Germinal center (tissue), 1 donor: ENCODE measurements at regions not wholly inside any gene's neighbourhood (a gene's known extent, or its start where the extent isn't known, plus 50 kb on each side); places are given as distances from the start of the nearest gene placed in this dataset.
"Not testable (repeated sequence)": the region's sequence is repeated elsewhere in the genome, so short reads cannot be mapped to it uniquely, and the experiment has no call there.

Source experiments
- DNase-seq: peaks from one replicate; pipeline ENCODE4 v3.0.0; 2012; ENCODE audit warnings: mixed read lengths, low spot score

DNA sequence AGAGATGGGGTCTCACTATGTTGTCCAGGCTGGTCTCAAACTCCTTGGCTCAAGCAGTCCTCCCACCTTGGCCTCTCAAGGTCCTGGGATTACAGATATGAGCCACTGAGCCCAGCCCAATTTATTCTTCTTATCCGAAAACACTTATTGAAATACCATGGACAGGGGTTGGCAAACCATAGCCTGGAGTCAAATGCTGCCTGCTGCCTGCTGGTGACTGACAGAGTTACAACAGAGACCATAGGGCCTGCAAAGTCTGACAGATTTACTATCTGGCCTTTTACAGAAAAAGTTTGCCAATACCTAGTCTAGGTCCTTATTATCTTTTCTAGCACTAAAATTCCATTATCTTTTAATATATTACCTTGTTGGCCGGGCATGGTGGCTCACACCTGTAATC, 87.1 kb upstream of the ZNF281 start:
- no peak for DNase-seq

DNA sequence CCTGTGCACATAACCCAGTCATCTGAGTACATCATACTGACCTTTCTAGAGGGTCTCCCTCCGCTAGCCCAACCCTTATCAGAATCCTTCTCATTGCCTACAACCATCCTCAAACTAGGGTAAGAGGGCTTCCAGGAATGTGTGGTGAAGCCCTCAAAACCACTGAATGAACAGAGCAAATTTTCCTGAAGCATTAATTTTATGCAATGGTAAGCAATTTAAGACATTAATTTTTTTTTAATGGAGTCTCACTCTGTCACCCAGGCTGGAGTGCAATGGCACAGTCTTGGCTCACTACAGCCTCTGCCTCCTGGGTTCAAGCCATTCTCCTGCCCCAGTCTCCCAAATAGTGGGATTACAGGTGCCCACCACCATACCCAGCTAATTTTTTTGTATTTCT, 86.1 kb upstream of the ZNF281 start:
- no peak for DNase-seq

DNA sequence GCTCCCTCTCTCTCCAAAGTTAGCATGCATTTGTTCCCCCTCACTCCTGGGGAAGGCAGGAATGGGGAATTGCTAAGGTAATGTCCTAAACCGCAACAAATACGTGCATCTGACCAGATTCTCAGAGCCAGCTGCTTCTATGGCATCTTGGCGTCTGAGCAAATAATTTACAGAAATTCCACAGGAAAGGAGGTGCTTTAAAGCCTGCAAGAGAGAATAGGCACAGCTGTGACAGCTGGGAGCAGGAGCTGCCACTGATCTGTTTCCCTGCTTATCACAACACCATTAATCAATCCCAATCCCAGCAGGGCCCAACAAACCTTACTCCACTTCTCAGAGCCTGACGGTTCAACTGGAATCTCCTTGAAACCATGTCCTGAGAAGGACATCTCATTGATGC, 83.5 kb upstream of the ZNF281 start:
- DNase-seq, result no peak

DNA sequence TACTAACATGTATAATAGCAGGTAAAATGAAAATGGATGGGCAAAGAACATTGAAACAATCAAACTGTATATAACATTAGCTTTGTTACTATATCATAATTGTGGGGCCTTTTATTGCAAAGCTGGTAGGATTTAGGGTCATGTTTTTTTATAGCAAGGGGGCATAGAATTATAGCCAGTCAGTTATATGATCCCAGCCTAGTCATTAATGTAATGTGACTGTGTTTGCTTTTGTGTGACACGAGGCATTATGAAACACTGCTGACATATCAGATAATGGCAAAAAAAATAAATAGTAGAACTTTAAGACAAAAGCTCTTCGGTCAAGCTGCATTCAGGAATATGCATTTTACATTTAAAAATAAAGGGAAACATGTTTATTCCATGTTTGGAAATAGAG, 81.3 kb upstream of the ZNF281 start:
- no peak for DNase-seq

DNA sequence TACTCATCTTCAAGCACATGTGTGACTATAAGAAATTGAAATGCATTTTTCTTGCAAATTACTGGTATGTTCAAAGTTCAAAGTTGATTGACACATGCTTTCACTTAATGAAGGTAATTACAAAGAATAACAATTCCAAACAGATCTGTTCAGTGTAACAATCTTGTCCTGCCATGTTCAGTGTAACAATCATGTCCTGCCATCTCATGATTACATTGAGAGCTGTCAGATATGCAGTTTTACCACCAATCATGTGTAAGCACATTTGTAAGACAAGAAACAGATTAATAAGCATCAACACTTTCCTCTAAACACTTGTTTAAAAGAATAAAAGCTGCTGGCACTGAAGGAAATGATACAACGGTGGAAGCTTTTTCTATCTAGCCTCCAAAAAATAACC, 80.3 kb upstream of the ZNF281 start:
- DNase-seq, result no peak

DNA sequence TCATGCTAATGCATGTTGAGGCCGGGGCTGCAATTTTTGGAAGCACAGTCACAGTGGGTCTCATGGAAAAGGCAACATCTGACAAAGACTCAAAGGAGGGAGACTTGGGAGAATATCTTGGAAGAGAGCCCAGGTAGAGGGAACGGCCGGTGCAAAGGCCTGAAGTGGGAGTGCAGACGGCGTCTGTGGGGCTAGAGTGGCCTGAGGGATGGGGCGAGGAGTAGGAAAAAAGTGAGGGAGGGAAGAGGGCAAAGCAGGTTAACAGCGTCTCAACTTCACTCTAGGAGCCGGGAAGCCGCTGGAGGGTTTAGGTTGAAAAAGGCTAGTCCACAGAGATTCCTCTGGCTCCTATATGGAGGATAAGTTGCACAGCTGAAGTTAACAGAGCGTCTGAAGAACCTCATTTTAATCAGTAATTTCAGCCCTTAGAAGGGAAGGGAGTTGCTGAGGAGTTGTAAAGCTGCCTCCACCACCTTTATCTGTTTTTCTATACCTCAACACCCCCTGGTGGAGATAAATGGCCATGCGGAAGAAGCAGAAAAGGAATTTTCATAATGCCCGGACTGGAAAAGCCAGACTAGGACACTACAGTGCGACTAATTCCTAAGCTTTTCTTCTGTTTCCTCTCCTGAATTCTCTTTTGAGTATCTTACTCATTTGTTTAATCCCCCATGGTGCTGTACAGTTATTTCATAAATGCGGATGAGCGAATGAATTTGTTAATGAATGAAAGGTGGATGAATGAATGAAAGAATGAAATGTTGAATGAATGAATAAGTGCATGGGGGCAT, 78.7 kb upstream of the ZNF281 start:
- DNase-seq, result peak; percentile 57

DNA sequence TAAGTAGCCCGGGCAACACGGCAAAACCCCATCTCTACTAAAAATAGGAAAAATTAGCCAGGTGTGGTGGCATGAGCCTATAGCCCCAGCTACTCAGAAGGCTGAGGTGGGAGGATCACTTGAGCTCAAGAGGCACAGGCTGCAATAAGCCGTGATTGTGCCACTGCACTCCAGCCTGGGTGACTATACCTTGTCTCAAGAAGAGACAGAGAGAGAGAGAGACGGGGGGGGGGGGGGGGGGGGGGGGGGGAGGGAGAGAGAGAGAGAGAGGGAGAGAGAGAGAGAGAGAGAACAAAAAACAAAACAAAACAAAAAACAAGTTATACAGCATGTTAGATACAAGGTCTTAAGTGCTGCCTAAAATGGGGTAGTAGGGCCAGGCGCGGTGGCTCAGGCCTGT, 77.8 kb upstream of the ZNF281 start:
- DNase-seq, result no peak

DNA sequence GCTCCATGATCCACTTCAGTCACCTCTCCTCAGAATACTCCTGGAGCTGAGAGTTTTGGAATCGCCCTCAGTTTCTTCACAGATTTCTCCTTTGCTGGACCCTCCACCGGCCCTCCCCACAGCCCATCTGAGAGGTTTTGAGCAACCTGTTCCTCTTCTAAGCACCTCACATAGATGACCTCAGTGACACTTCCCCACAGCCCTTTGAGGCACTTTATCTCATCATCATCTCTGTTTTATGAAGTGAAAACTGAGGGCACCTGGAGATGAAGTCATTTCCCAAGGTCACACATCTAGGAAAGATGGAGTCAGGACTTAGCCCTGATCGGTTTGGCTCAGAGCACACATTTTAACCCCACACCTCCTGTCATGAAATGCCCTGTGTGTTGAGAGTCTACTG, 76.8 kb upstream of the ZNF281 start:
- no peak for DNase-seq

DNA sequence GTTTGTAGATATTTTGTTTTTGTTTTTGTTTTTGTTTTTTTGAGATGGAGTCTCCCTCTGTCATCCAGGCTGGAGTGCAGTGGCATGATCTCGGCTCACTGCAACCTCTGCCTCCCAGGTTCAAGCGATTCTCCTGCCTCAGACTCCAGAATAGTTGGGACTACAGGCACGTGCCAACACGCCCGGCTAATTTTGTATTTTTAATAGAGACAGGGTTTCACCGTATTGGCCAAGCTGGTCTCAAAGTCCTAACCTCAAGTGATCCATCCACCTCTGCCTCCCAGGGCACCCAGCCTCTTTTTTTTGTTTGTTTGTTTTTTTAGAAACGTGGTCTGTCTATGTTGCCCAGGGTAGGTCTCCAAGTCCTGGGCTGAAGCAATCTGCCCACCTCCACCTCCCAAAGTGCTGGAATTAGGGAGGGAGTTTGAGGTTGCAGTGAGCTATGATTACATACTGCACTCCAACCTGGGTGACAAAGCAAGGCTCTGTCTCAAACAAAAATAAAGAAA, 74.7 kb upstream of the ZNF281 start:
- not testable (repeated sequence) for DNase-seq

DNA sequence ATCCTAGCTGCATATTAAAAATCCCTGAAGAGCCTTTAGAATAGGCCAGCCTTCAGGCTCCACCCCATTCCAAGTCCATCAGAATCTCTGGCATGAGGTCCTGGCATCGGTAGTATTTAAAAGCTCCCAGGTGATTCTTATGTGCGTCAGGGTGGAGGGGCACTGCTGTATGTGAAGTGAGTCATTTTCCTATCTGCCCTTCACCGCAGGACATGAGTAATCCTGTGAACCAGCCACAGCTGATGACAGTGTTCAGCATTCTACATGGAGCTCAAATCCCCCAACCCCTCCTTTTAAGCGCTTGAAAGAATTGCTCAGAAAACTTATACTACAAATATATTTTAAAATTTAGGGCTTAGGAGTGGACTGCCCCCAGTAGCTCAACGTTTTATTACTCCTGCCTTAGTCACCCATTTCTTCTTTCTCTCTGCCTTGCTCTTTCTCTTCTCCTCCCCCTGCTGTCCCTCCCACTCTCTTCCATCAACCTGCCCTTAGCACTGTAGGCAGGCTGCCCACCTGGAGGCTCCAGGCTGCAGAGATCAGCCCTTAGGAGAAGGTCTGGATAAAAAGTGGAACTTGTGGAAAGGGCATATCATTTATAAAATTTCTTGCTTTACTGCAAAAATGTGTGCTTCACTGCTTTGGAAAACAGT, 73.8 kb upstream of the ZNF281 start:
- peak; percentile 16 for DNase-seq

DNA sequence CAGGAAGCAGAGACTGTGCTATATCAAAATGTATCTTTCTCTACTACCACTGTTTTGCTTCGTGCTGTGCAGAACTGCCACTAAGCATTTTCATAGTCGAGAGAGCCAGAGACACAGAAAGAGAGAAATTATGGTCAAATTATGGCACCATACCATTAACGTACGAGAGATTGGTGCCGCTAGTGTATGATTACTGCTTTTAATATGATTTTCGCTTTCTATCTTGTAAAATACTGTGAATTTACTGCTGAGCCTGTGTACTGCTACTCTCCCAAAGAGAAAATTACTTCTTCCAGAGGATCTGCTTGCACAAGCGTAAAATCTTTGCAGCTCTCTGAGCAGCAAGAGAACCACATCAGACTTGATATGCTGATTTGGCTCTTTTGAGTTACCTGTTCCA, 71.1 kb upstream of the ZNF281 start:
- no peak for DNase-seq

DNA sequence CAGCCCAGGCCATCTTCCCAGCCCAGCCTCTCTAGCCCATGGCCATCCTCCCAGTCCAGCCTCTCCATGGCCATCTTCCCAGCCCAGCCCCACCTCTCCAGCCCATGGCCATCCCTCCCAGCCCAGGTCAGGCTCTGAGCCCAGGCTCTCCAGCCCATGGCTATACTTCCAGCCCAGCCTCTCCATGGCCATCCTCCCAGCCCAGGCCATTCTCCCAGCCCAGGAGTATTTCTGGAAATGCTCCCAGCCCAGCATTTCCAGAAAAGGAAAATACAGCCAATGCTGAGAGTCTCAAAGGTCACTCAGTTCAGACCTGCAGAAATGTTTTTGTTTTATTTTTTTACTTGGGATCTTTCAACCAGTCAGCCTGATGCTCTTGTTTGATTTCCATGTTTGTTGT, 70.0 kb upstream of the ZNF281 start:
- no peak for DNase-seq

DNA sequence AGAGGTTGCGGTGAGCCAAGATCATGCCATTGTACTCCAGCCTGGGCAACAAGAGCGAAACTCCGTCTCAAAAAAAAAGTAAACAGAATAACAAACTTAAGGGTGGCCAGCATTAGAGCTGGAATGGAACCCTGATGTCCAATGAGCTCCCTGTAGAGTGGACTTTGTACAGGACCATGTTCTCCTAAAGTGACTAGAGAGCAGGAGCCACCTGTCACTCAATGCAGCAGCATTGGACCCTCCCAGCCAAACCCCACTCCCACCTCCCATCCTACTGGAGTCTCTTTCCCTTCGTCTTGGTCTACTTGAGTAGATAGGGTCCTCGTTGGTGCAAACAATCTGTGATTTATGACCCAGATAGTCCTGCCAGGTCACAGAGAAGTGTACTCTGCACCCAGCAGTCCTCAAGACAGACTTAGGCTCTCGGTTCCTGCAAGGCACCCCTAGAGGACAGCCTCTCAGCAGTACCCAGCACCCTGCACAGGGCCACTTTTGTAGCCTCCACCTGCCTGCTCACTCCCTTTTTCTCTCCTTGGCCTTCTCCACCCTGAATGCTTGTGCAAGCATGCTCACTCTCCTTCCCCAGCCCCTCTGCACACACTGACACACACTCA, 69.2 kb upstream of the ZNF281 start:
- DNase-seq, result no peak

DNA sequence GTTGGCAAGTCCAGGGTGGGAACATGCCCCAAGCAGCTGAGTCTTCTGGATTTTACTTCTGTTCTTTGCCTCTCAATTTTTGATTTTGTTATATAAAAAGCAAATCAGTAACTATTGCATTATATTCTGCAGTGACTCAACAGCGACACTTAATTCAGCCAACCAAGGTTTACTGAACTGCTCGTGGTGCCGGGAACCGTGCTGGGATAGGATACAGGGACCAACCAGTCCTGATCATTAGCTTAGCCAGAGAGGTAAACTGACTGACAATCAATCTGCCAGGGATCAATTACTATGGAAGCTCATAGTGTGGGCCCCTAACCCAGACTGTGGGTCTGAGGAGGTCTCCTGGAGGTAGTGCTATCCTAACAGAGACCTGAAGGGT, 68.4 kb upstream of the ZNF281 start:
- no peak for DNase-seq

DNA sequence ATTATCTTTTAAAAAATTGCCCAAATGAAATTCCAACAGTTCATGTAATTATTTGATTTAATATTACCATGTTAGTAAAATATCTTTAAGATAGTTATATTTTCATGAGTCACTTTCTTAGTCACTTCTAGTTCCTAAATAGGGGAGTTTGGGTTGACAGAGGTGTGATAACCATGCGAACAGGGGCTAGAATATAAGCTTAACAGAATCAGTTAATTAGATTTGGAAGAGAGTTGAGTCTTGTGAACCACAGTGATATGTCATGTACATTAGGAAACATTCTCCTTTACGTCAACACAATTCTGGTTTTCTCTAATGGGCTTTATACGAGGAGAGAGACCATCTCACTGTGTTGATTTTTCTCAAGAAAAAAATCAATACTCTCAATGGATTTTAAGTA, 64.8 kb upstream of the ZNF281 start:
- no peak for DNase-seq

DNA sequence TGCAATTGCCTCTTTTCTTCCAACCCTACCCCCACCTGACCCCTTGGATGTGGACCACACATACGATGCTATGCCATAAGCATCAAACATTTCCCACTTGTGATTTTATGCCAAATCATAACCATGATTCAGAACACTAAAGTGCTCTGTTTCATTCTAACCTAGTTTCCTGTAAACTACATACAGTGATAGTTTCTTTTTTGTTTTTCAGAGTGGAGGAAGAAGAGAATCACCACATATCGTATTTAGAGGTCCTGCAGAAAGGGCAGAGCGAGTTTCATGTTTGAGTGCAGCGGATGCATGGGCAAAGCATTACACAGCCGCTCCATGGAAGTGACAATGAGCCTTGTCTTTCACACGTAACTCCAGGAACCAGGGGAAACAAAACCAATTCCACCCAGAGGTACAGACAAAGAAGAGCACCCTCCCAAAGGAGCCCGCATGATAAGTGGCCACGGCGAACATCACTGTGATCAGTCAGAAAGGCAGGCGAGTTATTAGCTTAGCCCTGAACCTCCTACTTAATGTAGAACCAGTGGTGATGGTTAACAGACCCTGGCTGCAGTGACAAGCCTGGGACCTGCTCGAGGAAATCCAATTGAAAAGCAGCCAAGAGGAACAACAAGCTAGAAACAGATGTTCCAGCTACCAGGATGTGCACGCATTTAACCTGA, 64.0 kb upstream of the ZNF281 start:
- no peak for DNase-seq

DNA sequence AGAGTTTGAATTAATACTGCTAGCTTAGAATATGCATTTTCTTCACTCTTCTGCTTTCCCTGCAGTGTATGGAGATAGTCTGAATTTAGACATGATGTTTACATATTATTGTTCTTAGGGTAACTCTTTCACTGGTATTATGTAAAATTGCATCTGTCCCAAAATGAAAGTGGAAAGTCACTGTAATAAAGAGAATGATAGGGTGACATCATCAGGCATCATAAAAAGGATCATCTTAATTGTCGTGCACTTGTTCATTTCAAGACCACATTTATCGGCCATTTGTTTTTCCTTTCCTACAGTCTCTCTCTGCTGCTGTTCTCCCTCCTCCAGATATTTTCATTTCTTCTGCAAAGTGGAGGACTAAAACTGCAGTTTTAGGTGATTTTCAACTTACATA, 61.9 kb upstream of the ZNF281 start:
- no peak for DNase-seq

DNA sequence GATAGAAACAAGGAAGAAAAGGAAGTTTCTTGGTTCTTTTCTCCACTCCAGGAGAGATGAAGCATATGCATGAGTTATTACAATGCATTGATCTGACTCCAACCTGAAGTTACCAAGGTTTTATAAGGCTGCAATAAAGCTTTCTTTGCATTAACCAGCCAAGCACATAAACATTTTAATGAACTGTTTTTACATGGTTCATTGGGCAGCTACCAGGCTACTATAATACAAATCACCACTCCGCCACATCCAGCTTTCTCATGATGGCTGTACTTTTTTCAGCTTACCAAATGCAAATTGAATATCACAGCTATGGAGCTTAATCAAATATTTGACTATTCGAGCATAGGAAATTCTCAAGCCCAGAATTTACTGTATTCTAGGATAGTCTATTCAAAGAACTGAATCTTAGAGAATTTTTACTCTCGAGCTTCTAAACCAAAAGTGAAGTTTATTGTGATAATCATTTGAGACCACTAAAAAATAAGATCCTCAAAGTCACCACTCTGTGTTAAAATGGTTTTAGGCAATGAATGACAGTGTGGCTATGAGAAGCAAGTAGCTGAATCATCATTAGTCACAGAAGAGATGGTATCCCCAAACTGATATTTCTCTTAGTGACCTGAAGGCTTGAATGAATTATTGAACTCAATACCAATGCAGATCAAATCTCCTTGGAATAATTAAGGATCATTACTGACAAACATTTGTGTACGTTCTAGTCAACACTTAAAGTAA, 58.6 kb upstream of the ZNF281 start:
- DNase-seq, result no peak

DNA sequence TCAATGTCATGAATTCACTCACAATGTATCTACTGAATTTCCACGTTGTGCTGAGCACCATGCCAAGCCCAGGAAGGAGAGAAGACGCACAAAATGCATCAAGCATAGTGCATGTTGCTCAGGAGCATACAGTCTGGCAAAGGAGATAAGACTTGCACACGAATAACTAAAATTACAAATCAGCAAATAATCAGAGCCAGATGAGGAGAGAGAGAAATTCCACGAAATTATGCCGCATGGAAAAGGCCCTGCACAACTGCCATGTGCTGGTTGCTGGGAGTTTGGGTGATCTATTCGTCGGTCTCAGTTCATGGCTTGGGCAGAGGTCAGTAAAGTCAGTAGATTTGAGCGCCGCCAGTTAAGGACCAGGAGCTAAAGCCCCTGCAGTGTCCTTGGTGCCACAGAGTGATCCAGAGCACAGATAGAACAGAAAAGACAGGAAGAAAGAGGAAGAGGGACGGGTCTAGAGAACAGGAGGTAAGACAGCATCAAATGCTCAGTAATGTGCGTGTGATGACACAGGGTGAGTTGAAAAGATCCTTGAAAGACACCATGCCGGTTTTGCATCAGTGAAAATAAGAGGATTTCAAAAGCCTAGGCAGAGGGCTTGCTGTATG, 55.1 kb upstream of the ZNF281 start:
- no peak for DNase-seq
